Fibroblast of mammary gland (primary cell): ENCODE measurements at regions not wholly inside any gene's neighbourhood (a gene's known extent, or its start where the extent isn't known, plus 50 kb on each side); places are given as distances from the start of the nearest gene placed in this dataset.

Source experiments
- DNase-seq: peaks from one replicate; pipeline ENCODE4 v3.0.0-alpha.2; 2010; ENCODE audit warnings: low read depth
- H3K4me3 ChIP-seq: 2 replicates; pipeline ENCODE4 v1.5.1; 2011; ENCODE audit warnings: low read depth, mild to moderate bottlenecking, low read length, moderate library complexity; ENCODE audit not compliant: control insufficient read depth
- TF ChIP-seq, protein P1 (sequence below): conservative IDR thresholded peaks from 2 replicates; pipeline ENCODE4 v1.5.1; 2011; ENCODE audit warnings: low read depth, low read length, inconsistent platforms; ENCODE audit not compliant: control insufficient read depth, insufficient read depth

DNA sequence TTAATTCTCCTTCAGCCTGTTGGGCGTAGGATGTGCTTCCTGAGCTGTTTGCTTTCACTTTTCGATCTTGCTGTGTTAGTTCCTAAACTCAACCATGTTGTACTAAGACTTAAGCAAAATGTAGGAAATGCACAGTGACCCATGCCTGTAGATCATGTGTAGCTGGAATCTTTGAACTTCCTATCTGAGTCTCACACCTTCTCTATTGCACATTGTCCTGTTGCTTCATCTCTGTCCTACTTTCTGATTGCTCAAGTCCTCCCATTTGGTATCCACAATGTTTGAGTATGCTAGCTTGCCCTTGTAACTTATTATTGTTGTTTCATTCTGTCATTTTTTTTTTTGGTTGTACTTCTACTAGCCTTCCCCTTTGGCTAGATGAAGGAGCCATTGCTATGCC lies 239.6 kb downstream of the PPP1R2C start:
- H3K4me3 ChIP-seq: no peak overlapping the region
- DNase-seq: no peak
- TF ChIP-seq, protein P1, sequence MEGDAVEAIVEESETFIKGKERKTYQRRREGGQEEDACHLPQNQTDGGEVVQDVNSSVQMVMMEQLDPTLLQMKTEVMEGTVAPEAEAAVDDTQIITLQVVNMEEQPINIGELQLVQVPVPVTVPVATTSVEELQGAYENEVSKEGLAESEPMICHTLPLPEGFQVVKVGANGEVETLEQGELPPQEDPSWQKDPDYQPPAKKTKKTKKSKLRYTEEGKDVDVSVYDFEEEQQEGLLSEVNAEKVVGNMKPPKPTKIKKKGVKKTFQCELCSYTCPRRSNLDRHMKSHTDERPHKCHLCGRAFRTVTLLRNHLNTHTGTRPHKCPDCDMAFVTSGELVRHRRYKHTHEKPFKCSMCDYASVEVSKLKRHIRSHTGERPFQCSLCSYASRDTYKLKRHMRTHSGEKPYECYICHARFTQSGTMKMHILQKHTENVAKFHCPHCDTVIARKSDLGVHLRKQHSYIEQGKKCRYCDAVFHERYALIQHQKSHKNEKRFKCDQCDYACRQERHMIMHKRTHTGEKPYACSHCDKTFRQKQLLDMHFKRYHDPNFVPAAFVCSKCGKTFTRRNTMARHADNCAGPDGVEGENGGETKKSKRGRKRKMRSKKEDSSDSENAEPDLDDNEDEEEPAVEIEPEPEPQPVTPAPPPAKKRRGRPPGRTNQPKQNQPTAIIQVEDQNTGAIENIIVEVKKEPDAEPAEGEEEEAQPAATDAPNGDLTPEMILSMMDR: no peak

DNA sequence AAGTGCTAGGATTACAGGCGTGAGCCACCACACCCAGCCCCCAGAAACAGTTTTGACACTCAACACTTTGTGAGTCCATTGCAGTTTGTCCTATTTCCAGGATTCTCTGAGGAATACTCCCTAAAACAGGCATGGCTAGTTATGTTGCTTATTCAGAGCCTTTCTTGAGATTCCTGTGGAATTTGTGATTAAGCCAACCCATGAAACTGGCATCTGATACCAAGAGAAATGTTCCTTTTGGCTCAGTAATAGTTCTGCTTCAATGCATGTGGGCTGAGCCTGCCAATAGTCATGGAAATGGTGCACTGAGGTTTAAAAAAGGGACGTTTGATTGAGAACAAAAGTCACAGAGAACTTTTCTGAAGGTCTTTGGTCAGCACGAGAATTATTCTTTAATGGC lies 241.7 kb downstream of the PPP1R2C start:
- TF ChIP-seq, protein P1: no peak
- no peak for DNase-seq
- H3K4me3 ChIP-seq: no peak overlapping the region

DNA sequence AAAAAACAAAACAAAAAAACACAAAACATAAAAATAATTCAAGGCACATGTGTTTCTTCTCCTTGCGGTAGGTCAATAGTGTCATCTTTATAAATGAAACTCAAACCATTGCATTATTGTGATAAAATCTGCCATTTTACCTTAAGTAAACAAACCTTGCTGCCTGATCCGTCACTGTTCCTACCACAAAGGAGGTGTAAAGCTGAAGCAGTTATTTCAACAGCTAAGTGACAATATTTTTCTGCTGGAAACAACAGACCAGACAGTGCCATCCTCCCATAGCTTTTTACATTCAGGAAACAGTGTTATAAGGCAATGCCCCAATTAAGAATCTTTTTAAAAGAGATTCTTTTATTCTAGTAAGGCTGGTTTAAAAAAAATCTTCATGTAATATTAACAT lies 242.7 kb downstream of the PPP1R2C start:
- no peak for DNase-seq
- TF ChIP-seq, protein P1: no peak

DNA sequence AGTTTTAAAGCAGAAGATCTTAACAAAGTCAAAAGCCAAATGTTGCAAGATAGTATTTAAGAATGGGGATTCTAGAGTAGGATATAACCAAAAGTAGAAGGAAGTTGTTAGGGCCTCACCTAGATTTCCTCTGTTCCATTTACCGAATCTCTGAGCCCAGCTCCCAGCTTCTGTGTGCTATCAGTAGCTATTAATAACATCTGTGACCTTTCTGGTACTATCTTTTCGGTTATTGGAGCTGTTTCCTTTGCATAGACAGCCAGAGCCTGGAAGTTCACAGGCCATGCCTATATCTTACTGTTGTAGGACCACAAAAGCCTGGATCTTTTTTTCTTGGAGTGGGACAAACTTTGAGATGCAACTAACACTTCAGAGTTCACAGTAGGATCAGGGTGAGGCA lies 244.2 kb downstream of the PPP1R2C start:
- DNase-seq: no peak
- TF ChIP-seq, protein P1: no peak
- H3K4me3 ChIP-seq: no peak overlapping the region

More for the DNA sequence above, 242.7 kb downstream of the PPP1R2C start:
- no peak overlapping the region for H3K4me3 ChIP-seq

DNA sequence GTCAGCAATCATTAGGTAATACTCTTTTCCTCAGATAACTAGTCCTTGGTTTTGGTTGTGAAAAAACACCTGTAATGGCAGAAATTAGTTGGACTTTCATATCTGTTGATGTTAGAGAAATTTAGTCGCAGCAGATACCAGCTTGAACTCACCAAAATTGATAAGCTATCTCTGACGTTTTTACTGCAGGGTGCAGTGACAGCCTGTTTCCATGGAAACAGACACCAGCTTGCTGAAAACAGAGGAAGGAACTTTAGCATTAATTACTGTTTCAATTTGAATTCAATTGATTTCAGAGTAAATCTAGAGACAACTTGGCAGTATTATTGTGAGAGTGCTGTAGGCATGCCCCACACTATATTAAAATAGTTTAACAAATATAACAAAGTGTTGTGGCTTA lies 246.5 kb downstream of the PPP1R2C start:
- H3K4me3 ChIP-seq: no peak overlapping the region
- DNase-seq: no peak

DNA sequence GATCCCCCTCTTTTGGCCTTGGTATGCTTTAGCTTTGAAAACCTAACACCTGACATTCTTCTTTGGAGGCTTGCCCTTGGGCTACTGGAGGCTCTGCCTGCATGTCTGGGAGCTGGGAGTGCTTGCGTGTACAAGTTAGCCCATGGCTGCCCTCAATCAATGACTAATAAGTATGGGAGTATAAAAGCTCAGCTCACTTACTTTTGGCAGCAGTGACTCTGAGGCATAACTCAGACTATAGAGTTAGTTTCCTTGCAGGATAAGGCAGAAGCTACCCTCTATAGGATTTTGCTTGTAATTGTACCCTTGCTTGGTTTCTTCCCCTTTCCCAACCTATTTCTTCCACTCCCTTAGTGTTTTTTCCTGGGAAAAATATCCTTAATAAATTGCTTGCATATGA lies 247.9 kb downstream of the PPP1R2C start:
- TF ChIP-seq, protein P1: peak; percentile 19
- no peak overlapping the region for H3K4me3 ChIP-seq
- DNase-seq: peak; percentile 60

More for the DNA sequence above, 246.5 kb downstream of the PPP1R2C start:
- TF ChIP-seq, protein P1: no peak

DNA sequence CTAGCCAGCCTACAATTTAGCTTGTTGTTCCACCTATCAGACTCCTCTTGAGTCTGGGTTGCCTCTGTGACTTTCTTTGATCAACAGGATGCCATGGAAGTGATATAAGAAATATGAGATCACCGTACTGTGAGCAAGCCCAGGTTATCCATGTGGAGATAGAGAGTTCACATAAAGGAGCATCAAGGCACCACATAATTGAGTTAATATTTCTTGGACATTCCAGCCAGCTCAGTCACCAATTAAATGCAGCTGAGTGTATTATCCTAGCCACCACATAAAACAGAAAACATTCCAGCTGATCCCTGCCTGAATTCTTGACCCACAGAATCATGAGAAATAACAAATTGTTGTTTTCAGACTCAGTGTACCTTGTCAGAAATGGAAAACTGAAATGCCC lies 253.6 kb downstream of the PPP1R2C start:
- DNase-seq: peak; percentile 53
- H3K4me3 ChIP-seq: no peak overlapping the region
- TF ChIP-seq, protein P1: no peak
